ENCODE measurements at regions not wholly inside any gene's neighbourhood (a gene's known extent, or its start where the extent isn't known, plus 50 kb on each side); places are given as distances from the start of the nearest gene placed in this dataset.

DNA sequence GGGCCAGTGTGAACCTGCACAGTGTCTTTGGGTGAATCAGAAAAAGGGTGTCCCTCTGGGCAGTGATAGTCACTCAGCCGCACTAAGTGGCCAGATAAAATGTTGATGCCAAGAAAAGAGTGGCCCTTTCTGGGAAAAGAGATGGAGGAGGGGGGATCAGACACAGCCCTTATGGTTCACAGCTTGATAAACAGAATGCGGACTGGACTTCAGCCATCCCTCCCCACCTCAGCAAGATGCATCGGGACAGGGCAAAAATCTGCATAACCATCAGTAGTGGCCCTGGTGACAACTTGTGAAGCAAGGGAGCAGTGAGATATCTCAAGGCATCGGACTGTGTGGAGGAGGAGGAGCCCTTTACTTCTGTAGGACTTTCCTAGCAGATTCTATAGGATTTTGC, 353.8 kb upstream of the PLXNA2 start:
- no peak overlapping the region for H3K4me3 ChIP-seq (replicated peaks; ENCODE audit: low read depth, low read length)
- no peak for DNase-seq (ENCODE audit: low read depth)
- TF ChIP-seq, protein P1, sequence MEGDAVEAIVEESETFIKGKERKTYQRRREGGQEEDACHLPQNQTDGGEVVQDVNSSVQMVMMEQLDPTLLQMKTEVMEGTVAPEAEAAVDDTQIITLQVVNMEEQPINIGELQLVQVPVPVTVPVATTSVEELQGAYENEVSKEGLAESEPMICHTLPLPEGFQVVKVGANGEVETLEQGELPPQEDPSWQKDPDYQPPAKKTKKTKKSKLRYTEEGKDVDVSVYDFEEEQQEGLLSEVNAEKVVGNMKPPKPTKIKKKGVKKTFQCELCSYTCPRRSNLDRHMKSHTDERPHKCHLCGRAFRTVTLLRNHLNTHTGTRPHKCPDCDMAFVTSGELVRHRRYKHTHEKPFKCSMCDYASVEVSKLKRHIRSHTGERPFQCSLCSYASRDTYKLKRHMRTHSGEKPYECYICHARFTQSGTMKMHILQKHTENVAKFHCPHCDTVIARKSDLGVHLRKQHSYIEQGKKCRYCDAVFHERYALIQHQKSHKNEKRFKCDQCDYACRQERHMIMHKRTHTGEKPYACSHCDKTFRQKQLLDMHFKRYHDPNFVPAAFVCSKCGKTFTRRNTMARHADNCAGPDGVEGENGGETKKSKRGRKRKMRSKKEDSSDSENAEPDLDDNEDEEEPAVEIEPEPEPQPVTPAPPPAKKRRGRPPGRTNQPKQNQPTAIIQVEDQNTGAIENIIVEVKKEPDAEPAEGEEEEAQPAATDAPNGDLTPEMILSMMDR (IDR thresholded peaks at IDR 0.05; ENCODE audit: low read length, missing control alignments) = no peak

DNA sequence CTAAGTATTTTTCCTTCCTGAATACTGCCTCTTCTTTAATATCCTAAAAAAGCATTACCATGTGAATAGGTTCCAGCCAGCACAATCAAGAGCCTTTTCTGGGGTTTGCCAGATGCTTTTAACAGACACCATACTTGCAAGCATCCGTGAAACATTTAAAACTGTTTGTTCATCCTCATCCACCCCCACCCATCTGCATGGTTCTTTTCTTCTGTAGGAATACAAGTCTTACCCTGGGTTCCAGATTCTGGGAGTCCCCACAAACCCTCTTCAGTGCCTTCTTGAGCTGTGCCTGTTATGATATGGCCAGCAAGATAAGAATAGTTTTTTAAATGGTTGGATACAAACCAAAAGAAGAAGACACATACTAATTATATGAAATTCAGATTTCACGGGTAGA, 354.9 kb upstream of the PLXNA2 start:
- no peak overlapping the region for H3K4me3 ChIP-seq (replicated peaks; ENCODE audit: low read depth, low read length)
- DNase-seq (ENCODE audit: low read depth) = no peak
- TF ChIP-seq, protein P1 (IDR thresholded peaks at IDR 0.05; ENCODE audit: low read length, missing control alignments) = no peak

DNA sequence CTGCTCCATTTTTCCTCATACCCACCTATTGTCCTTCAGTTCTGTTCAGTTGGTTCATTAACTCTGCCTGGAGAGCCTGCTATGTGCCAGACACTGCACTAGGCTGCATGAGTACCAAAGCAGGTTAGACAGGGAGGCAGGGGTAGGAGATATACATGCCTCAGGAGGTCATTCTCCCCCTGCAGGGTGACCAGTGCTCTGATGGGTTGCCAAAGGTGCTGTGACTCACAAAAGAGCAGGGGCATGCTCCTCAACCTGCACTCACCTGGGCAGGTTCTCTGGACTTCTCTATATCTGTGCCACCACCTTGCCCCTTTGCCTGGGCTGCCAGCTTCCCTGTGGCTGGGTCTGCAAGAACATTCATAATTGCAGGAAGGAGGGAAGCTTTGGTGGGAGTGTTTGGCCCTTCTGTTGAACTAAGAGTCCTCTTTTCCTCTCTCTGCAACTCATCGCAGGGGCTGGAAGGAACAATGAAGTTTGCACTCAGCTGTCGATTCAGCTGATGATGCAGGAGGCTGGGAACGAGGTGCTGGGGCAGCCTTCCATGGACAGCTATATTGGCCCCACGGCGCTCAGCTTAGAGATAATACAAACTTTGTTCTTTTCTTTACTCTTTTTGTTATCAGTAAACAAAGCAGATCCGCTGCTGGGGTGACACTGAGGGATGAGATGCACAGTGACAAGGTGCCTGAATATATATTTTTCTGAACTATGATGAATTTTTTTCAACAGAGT, 356.4 kb upstream of the PLXNA2 start:
- TF ChIP-seq, protein P1 (IDR thresholded peaks at IDR 0.05; ENCODE audit: low read length, missing control alignments) = no peak
- H3K4me3 ChIP-seq (replicated peaks; ENCODE audit: low read depth, low read length) = no peak overlapping the region
- no peak for DNase-seq (ENCODE audit: low read depth)

DNA sequence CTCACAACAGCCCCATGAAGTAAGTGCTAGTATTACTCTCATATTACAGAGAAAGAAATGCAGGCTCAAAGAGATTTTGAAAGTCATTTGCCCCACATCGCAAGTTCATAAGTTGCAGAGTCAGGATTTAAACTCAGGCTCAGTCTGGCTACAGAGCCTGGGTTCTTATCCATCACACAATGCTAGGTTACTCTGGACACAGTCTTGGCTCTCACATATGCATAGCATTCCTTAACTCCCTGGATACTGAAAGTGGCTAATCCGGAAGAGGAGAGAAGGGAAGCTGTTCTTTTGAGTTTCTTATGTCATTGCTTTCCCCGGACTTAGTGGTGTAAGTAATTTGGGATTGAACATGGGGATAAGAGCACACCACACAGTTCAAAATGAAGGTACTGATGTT, 357.4 kb upstream of the PLXNA2 start:
- peak; percentile 26 for DNase-seq (ENCODE audit: low read depth)
- TF ChIP-seq, protein P1 (IDR thresholded peaks at IDR 0.05; ENCODE audit: low read length, missing control alignments) = no peak
- H3K4me3 ChIP-seq (replicated peaks; ENCODE audit: low read depth, low read length) = no peak overlapping the region

DNA sequence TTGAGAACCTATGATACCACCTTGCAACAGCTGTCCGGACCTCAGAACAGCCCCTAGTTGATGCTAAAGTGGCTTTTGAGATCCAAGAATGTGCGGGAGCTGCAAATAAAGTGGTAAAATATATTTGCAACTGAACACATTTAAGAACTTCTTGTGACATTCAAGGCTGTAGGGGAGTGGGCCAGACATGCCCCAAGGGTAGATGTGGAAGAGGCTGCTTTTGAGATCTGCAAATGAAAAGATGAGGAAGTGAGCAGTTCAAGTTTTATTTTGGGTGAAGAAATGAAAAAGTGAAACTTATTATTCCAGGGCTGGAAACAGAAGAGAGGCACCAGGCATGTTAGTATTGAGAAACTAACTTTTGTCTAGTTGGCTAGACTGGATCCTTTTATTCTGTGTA, 359.5 kb upstream of the PLXNA2 start:
- no peak for DNase-seq (ENCODE audit: low read depth)
- H3K4me3 ChIP-seq (replicated peaks; ENCODE audit: low read depth, low read length) = no peak overlapping the region
- TF ChIP-seq, protein P1 (IDR thresholded peaks at IDR 0.05; ENCODE audit: low read length, missing control alignments) = no peak

DNA sequence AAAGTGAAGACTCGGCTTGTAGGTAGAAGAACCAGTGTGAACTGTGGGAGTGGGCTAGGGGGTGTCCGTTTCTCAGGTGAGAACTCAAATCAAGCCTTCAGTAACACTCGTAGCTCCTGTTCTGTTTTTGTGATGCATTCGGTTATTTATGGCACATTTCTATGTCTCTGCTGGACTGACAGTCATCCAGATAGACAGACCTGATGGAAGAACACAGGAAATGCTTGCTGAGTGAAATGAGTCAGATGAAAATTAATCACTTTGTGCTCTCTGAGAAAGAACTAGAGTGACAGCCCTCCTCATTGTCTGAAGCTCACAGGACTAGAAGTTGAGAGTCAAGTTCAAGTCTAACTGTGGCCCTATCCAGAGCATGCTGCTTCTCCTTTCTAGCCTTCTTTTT, 360.1 kb upstream of the PLXNA2 start:
- peak; percentile 15 for DNase-seq (ENCODE audit: low read depth)
- no peak overlapping the region for H3K4me3 ChIP-seq (replicated peaks; ENCODE audit: low read depth, low read length)
- TF ChIP-seq, protein P1 (IDR thresholded peaks at IDR 0.05; ENCODE audit: low read length, missing control alignments) = no peak

DNA sequence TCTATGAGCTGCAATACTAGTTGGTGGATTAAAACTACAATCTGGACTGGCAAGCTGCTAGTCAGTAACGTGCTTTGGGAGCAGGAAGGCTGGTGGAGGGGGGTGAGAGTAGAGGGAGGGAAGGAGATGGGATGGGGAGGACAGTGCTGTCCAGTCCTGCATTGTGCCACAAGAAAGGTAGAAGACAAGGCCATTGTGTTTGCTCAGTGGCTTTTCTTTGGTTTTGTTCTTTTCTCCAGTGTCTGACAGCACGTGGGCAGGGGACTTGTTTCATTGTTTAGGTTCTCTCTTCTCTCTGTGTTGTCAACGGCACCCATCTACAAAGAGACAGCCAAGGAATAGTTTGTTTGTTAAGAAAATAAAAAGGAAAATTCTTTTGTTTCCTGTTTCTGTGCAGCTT, 362.8 kb upstream of the PLXNA2 start:
- TF ChIP-seq, protein P1 (IDR thresholded peaks at IDR 0.05; ENCODE audit: low read length, missing control alignments) = no peak
- DNase-seq (ENCODE audit: low read depth) = no peak
- H3K4me3 ChIP-seq (replicated peaks; ENCODE audit: low read depth, low read length) = no peak overlapping the region

All from fibroblast of pulmonary artery (primary cell).